ENCODE measurements at regions not wholly inside any gene's neighbourhood (a gene's known extent, or its start where the extent isn't known, plus 50 kb on each side); places are given as distances from the start of the nearest gene placed in this dataset.

DNA sequence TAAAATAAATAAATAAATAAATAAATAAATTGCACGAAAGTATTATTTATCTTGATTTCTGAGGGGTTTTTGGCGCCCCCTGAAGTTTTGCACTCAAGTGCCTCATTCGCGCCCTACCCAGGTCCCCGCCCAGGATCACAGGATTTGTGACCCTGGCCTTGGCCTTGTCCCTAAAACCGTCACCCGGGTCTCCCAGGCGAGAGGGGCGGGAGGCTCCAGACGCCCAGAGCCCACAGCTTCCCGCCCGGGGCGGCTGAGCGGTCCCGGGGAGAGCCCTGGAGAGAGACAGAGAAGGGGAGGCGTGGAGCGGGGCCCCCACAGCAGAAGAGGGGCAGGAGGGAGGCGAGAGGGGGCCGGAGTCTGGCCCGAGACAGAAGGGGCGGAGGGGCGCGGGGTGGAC is 91.8 kb upstream of the CASZ1 start:
- Histone ChIP-seq H3K4me3 (ENCODE audit: low read depth in 1 of 3, low read length in 3 of 3) (no peak overlapping the region), H3K36me3 (ENCODE audit: control insufficient read depth in 4 of 4, insufficient read depth in 3 of 4, low read depth in 1 of 4, low read length in 3 of 4) (no peaks in the 10 kb centered on the region), H3K4me1 (ENCODE audit: control insufficient read depth in 4 of 4, insufficient read depth in 4 of 4, low read length in 3 of 4) (no peaks in the 10 kb centered on the region), H3K27me3 (ENCODE audit: control insufficient read depth in 4 of 4, insufficient read depth in 4 of 4, low read length in 3 of 4) (peaks cover 0 to 5% (median 2%) of the 10 kb centered on the region in 4 donors), H3K9ac (ENCODE audit: low read depth in 1 of 2, low read length in 2 of 2) (no peak overlapping the region), H3K27ac (ENCODE audit: low read depth in 1 of 2, low read length in 2 of 2) (no peak overlapping the region), H3K9me3 (ENCODE audit: control insufficient read depth in 4 of 4, low read length in 3 of 4) (no peaks in the 10 kb centered on the region)
- 12% methylated on average over 23 of the region's 23 CpGs for WGBS
- no peak for DNase-seq (ENCODE audit: low spot score)
- no peak for TF ChIP-seq ZBTB33 (IDR thresholded peaks at IDR 0.05)
- TF ChIP-seq CTCF (IDR thresholded peaks at IDR 0.05; ENCODE audit: low read depth, low read length, missing input control): no peak
- TF ChIP-seq SP1 (IDR thresholded peaks at IDR 0.05): no peak
- TF ChIP-seq JUND (IDR thresholded peaks at IDR 0.05): no peak

DNA sequence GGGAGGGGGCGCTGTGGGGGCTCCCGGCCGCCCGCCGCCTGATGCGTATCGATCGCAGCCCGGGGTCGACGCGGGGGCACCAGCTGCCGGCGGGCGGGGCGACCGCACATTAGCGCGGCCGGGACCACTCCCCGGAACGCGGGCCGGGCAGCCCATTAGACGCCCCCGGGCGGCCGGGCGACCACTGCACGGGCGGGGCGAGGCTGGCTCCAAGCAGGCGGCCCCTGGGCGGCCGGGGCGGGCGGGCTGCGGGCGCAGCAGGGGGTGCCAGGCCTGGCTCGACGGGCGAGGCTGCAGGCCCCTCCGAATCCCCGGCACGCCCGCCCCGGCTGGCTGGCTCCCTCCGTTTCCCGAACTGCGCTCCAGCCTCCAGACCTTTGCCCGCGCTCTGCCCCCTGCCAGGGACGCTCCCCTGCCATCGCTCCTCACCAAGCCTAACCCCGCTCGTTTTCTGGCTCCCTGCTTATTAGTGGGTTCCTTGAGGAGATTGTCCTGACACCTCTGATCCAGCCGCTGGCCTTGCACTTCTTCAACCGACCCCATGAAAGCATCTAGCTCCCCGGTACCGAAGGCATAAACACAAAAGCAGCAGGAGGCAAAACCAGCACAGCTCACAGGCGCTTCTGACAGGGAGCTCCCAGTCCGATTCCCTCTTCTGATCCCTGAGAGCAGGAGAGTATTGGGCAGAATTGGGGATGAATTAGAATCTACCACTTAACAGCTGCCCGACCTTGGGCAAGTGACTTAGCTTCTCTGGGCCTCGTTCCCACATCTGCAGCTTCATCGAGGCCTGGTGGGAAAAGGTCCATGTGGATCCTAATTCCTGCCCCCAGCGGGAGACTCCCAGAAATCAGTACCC is 92.6 kb upstream of the CASZ1 start:
- H3K9me3 ChIP-seq (ENCODE audit: control insufficient read depth in 4 of 4, low read length in 3 of 4): no peaks in the 10 kb centered on the region
- no peak overlapping the region for H3K9ac ChIP-seq (ENCODE audit: low read depth in 1 of 2, low read length in 2 of 2)
- TF ChIP-seq HNF4G (IDR thresholded peaks at IDR 0.05) (no peak), MAX (IDR thresholded peaks at IDR 0.05) (no peak), CTCF (IDR thresholded peaks at IDR 0.05; ENCODE audit: low read depth, low read length, missing input control) (no peak), REST (IDR thresholded peaks at IDR 0.05) (no peak), NR2F2 (IDR thresholded peaks at IDR 0.05) (no peak), HNF4A (conservative IDR thresholded peaks at IDR 0.05) (no peak), FOXA2 (IDR thresholded peaks at IDR 0.05) (no peak), RAD21 (IDR thresholded peaks at IDR 0.05) (no peak), GABPA (IDR thresholded peaks at IDR 0.05 in 1 of 2, conservative IDR thresholded peaks at IDR 0.05 in 1 of 2) (no peak), FOXA1 (IDR thresholded peaks at IDR 0.05) (no peak), YY1 (IDR thresholded peaks at IDR 0.05) (no peak), JUND (IDR thresholded peaks at IDR 0.05) (no peak), RXRA (IDR thresholded peaks at IDR 0.05) (no peak), ATF3 (IDR thresholded peaks at IDR 0.05) (no peak), EGR1 (IDR thresholded peaks at IDR 0.05; ENCODE audit: low read depth in 2 of 2) (no peak), TAF1 (conservative IDR thresholded peaks at IDR 0.05) (no peak)
- no peak overlapping the region for H3K4me3 ChIP-seq (ENCODE audit: low read depth in 1 of 3, low read length in 3 of 3)
- H3K4me1 ChIP-seq (ENCODE audit: control insufficient read depth in 4 of 4, insufficient read depth in 4 of 4, low read length in 3 of 4): no peaks in the 10 kb centered on the region
- H3K27me3 ChIP-seq (ENCODE audit: control insufficient read depth in 4 of 4, insufficient read depth in 4 of 4, low read length in 3 of 4): peaks cover 0 to 5% (median 2%) of the 10 kb centered on the region in 4 donors
- 24% methylated on average over 66 of the region's 66 CpGs for WGBS
- no peak for DNase-seq (ENCODE audit: low spot score)
- H3K36me3 ChIP-seq (ENCODE audit: control insufficient read depth in 4 of 4, insufficient read depth in 3 of 4, low read depth in 1 of 4, low read length in 3 of 4): no peaks in the 10 kb centered on the region
- H3K27ac ChIP-seq (ENCODE audit: low read depth in 1 of 2, low read length in 2 of 2): no peak overlapping the region
